ENCODE measurements at regions not wholly inside any gene's neighbourhood (a gene's known extent, or its start where the extent isn't known, plus 50 kb on each side); places are given as distances from the start of the nearest gene placed in this dataset.

DNA sequence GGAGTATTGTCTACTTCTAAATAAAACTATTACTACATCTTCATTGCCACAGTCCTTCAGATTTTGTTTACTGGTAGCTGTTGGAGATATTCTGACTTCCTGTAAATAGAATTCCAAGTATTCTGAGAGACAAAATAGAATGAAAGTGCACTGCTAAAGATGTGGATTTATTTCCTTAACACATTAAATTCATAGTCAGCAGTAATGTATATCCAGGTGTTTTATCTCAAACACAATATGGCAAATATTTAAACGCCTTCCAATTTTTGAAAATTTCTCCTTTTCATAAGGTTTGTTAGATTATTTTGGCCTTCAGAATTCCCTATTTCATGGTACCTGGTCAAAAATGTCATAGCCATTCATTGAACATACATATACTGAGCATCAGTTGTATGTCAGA is 84.3 kb upstream of the MEI4 start:
- no peaks in the 10 kb centered on the region for H4K20me1 ChIP-seq (ENCODE audit: insufficient read depth)
- no peak overlapping the region for H3K27ac ChIP-seq
- no peak overlapping the region for H2AFZ ChIP-seq
- H3K4me3 ChIP-seq = no peak overlapping the region
- DNase-seq = no peak
- no peaks in the 10 kb centered on the region for H3K9me3 ChIP-seq (ENCODE audit: insufficient read depth, low read depth)
- intact Hi-C loops (cut with micrococcal nuclease; ENCODE audit: unreplicated experiment) = no loop called here
- no peaks in the 10 kb centered on the region for H3K79me2 ChIP-seq (ENCODE audit: low read depth)
- H3K36me3 ChIP-seq (ENCODE audit: low read depth) = no peaks in the 10 kb centered on the region
- H3K27me3 ChIP-seq (ENCODE audit: insufficient read depth, low read depth) = no peaks in the 10 kb centered on the region
- H3K4me2 ChIP-seq = no peak overlapping the region
- ChIA-PET POLR2A (ENCODE audit: unreplicated experiment) (no interaction called here), CTCF (no interaction called here)
- H3K4me1 ChIP-seq (replicated peaks; ENCODE audit: insufficient read depth) = no peaks in the 10 kb centered on the region
- no TSS peak for BruUV-seq (replicated peaks)
- no peaks in the 10 kb centered on the region for H3F3A ChIP-seq (ENCODE audit: insufficient read depth, low read depth)
- H3K9me2 ChIP-seq (ENCODE audit: insufficient read depth) = no peaks in the 10 kb centered on the region
- no peak for TF ChIP-seq EZH2 (IDR thresholded peaks at IDR 0.05; ENCODE audit: low read depth)
- TF ChIP-seq, protein P1, sequence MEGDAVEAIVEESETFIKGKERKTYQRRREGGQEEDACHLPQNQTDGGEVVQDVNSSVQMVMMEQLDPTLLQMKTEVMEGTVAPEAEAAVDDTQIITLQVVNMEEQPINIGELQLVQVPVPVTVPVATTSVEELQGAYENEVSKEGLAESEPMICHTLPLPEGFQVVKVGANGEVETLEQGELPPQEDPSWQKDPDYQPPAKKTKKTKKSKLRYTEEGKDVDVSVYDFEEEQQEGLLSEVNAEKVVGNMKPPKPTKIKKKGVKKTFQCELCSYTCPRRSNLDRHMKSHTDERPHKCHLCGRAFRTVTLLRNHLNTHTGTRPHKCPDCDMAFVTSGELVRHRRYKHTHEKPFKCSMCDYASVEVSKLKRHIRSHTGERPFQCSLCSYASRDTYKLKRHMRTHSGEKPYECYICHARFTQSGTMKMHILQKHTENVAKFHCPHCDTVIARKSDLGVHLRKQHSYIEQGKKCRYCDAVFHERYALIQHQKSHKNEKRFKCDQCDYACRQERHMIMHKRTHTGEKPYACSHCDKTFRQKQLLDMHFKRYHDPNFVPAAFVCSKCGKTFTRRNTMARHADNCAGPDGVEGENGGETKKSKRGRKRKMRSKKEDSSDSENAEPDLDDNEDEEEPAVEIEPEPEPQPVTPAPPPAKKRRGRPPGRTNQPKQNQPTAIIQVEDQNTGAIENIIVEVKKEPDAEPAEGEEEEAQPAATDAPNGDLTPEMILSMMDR (conservative IDR thresholded peaks at IDR 0.05) = no peak

DNA sequence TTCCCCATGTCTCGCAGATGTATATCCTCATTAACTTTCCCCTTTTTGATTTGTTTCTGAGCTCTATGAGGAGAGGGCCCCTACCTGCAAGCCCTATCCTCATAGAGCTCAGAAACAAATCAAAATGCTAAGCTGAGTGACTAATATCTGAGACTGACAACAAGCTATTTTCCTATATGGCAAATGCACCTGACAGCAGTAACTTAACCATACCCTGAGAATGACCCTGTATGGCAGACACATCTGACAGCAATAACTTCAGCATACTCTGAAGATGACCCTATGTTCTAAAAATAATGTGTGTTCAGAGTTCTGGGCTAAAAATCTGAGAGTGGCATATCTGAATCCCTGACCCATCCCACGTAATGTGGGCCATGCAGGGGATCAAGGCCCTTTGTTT is 79.0 kb upstream of the MEI4 start:
- Histone ChIP-seq H2AFZ (no peak overlapping the region), H3K36me3 (ENCODE audit: low read depth) (no peaks in the 10 kb centered on the region), H3K4me2 (no peak overlapping the region), H4K20me1 (ENCODE audit: insufficient read depth) (no peaks in the 10 kb centered on the region), H3K27me3 (ENCODE audit: insufficient read depth, low read depth) (no peaks in the 10 kb centered on the region), H3K9me3 (ENCODE audit: insufficient read depth, low read depth) (no peaks in the 10 kb centered on the region), H3K79me2 (ENCODE audit: low read depth) (no peaks in the 10 kb centered on the region), H3K4me1 (replicated peaks; ENCODE audit: insufficient read depth) (no peaks in the 10 kb centered on the region), H3K4me3 (no peak overlapping the region), H3K9me2 (ENCODE audit: insufficient read depth) (no peaks in the 10 kb centered on the region), H3K27ac (no peak overlapping the region), H3F3A (ENCODE audit: insufficient read depth, low read depth) (no peaks in the 10 kb centered on the region)
- TF ChIP-seq, protein P1 (conservative IDR thresholded peaks at IDR 0.05) = no peak
- no peak for TF ChIP-seq EZH2 (IDR thresholded peaks at IDR 0.05; ENCODE audit: low read depth)
- CTCF ChIA-PET = no interaction called here
- BruUV-seq (replicated peaks) = no TSS peak
- intact Hi-C loops (cut with micrococcal nuclease; ENCODE audit: unreplicated experiment) = no loop called here
- POLR2A ChIA-PET (ENCODE audit: unreplicated experiment) = no interaction called here
- DNase-seq = no peak

DNA sequence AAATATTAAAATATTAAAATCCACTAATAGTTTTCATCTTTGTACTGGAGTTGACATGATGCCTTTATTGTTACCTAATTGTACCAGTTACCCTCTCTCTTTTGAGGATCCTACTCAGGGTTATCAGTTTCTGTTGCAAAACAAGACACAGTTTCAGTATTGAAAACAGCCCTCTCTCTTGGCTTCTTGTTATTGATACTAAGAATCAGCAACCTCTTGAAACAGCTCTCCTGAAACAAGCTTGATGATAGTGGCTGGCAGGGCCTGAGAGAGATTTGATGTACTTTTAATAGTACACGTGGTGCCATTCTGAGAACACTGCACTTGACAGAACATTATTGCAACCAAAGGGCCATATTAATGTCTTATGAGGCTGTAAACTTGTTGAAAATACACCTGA is 64.9 kb upstream of the MEI4 start:
- H4K20me1 ChIP-seq (ENCODE audit: insufficient read depth) = no peaks in the 10 kb centered on the region
- H3K9me2 ChIP-seq (ENCODE audit: insufficient read depth) = no peaks in the 10 kb centered on the region
- BruUV-seq (replicated peaks) = no TSS peak
- no peaks in the 10 kb centered on the region for H3K27me3 ChIP-seq (ENCODE audit: insufficient read depth, low read depth)
- no peak overlapping the region for H2AFZ ChIP-seq
- ChIA-PET CTCF (no interaction called here), POLR2A (ENCODE audit: unreplicated experiment) (no interaction called here)
- H3K4me2 ChIP-seq = no peak overlapping the region
- intact Hi-C loops (cut with micrococcal nuclease; ENCODE audit: unreplicated experiment) = no loop called here
- H3K79me2 ChIP-seq (ENCODE audit: low read depth) = no peaks in the 10 kb centered on the region
- no peaks in the 10 kb centered on the region for H3K36me3 ChIP-seq (ENCODE audit: low read depth)
- TF ChIP-seq, protein P1 (conservative IDR thresholded peaks at IDR 0.05) = no peak
- TF ChIP-seq EZH2 (IDR thresholded peaks at IDR 0.05; ENCODE audit: low read depth) = no peak
- no peaks in the 10 kb centered on the region for H3K9me3 ChIP-seq (ENCODE audit: insufficient read depth, low read depth)
- no peaks in the 10 kb centered on the region for H3K4me1 ChIP-seq (replicated peaks; ENCODE audit: insufficient read depth)
- DNase-seq = no peak
- H3K27ac ChIP-seq = no peak overlapping the region
- no peaks in the 10 kb centered on the region for H3F3A ChIP-seq (ENCODE audit: insufficient read depth, low read depth)
- no peak overlapping the region for H3K4me3 ChIP-seq

Data from PC-9 (cell line).